C4-2B (cell line): ENCODE measurements at regions not wholly inside any gene's neighbourhood (a gene's known extent, or its start where the extent isn't known, plus 50 kb on each side); places are given as distances from the start of the nearest gene placed in this dataset.

Experiments
- ZFX ChIP-seq: fragments of 450-650 bp; IDR thresholded peaks from 2 replicates; pipeline ENCODE4 v1.6.1; 2017
- TF ChIP-seq, protein P1 (sequence below): fragments of 450-650 bp; conservative IDR thresholded peaks from 2 replicates; pipeline ENCODE4 v1.5.1; 2017; ENCODE audit warnings: mild to moderate bottlenecking

DNA sequence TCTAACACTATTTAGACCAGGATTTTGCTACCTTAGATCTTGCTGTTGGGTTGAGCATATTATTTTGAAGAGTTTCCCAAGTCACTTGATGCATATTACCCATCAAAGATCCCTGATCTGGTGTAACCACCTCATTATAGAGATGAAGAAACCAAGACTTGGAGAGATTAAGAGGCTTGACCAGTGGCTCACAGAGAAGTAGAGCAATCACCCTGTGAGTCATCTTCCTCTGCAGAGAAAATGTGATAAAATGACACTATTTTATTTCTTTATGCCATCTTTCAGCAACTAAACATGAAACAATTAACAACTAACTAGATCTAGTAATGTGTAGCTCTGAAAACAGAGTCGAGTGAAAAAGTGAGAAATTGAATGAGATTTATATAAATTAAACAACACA lies 76.1 kb downstream of the KIF4B start:
- TF ChIP-seq, protein P1, sequence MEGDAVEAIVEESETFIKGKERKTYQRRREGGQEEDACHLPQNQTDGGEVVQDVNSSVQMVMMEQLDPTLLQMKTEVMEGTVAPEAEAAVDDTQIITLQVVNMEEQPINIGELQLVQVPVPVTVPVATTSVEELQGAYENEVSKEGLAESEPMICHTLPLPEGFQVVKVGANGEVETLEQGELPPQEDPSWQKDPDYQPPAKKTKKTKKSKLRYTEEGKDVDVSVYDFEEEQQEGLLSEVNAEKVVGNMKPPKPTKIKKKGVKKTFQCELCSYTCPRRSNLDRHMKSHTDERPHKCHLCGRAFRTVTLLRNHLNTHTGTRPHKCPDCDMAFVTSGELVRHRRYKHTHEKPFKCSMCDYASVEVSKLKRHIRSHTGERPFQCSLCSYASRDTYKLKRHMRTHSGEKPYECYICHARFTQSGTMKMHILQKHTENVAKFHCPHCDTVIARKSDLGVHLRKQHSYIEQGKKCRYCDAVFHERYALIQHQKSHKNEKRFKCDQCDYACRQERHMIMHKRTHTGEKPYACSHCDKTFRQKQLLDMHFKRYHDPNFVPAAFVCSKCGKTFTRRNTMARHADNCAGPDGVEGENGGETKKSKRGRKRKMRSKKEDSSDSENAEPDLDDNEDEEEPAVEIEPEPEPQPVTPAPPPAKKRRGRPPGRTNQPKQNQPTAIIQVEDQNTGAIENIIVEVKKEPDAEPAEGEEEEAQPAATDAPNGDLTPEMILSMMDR, result no peak
- TF ChIP-seq ZFX, result no peak
